CD4-positive, alpha-beta T cell (primary cell): ENCODE measurements at regions not wholly inside any gene's neighbourhood (a gene's known extent, or its start where the extent isn't known, plus 50 kb on each side); places are given as distances from the start of the nearest gene placed in this dataset.
"Not testable (repeated sequence)": the region's sequence is repeated elsewhere in the genome, so short reads cannot be mapped to it uniquely, and the experiment has no call there.

Experiments used
- ATAC-seq: fragments of 200-7000 bp; cut with Tn5 transposase; one replicate; pipeline ENCODE4 v1.10.0; 2022; ENCODE audit warnings: mild to moderate bottlenecking; ENCODE audit not compliant: poor library complexity
- CTCF ChIA-PET: fragments of 350-600 bp; sonication (Branson Sonifier 250); formaldehyde crosslinking; loops from one replicate; lab custom pipeline; 2021; ENCODE audit warnings: antibody characterized with exemption, inconsistent platforms; lab: Charles Lee
- POLR2A ChIA-PET: fragments of 350-600 bp; sonication (Branson Sonifier 250); formaldehyde crosslinking; loops from one replicate; lab custom pipeline; 2021; ENCODE audit warnings: antibody characterized with exemption, inconsistent platforms; lab: Charles Lee
- DNase-seq, 14 experiments: peaks; one replicate each; pipeline ENCODE4 v3.0.0-alpha.2; 2013 to 2020; ENCODE audit warnings: mixed read lengths in 2 of 14
- H3K27ac ChIP-seq, 2 donors: one replicate each; pipeline versions ENCODE4 v1.5.1 to v1.7.0; 2013; ENCODE audit warnings: low read length in 2 of 2, low read depth in 1 of 2, mild to moderate bottlenecking in 1 of 2
- H3K27me3 ChIP-seq, 2 experiments: 1 replicate in 1 of 2; 2 replicates in 1 of 2; pipeline versions ENCODE4 v1.6.1 to v1.7.0; 2013; ENCODE audit warnings: low read length in 2 of 2, control low read depth in 1 of 2, mild to moderate bottlenecking in 1 of 2, moderate library complexity in 1 of 2; ENCODE audit not compliant: insufficient read depth in 2 of 2, control insufficient read depth in 1 of 2
- H3K36me3 ChIP-seq: one replicate; pipeline ENCODE4 v1.6.1; 2013; ENCODE audit warnings: low read length, control low read depth; ENCODE audit not compliant: insufficient read depth
- H3K4me1 ChIP-seq: one replicate; pipeline ENCODE4 v1.6.1; 2013; ENCODE audit warnings: low read length, control low read depth; ENCODE audit not compliant: insufficient read depth
- H3K4me3 ChIP-seq: one replicate; pipeline ENCODE4 v1.5.1; 2013; ENCODE audit warnings: mild to moderate bottlenecking, low read length, moderate library complexity
- H3K9me3 ChIP-seq, 2 experiments: 1 replicate in 1 of 2; 2 replicates in 1 of 2; pipeline versions ENCODE4 v1.6.1 to v1.7.0; 2013; ENCODE audit warnings: low read length in 2 of 2, mild to moderate bottlenecking in 2 of 2, control low read depth in 1 of 2, moderate library complexity in 1 of 2; ENCODE audit not compliant: control insufficient read depth in 1 of 2, insufficient read depth in 1 of 2
- H3K27ac Mint-ChIP-seq: one replicate; pipeline ENCODE4 v1.8.0; 2020; ENCODE audit warnings: mixed read lengths
- H3K27me3 Mint-ChIP-seq: one replicate; pipeline ENCODE4 v1.8.0; 2021; ENCODE audit warnings: mixed read lengths
- H3K36me3 Mint-ChIP-seq: one replicate; pipeline ENCODE4 v1.8.0; 2021; ENCODE audit warnings: low read depth, mixed read lengths
- H3K4me1 Mint-ChIP-seq: one replicate; pipeline ENCODE4 v1.8.0; 2021; ENCODE audit warnings: low read depth, mixed read lengths
- H3K4me3 Mint-ChIP-seq: one replicate; pipeline ENCODE4 v1.8.0; 2020; ENCODE audit warnings: mild to moderate bottlenecking, mixed read lengths
- H3K9me3 Mint-ChIP-seq: one replicate; pipeline ENCODE4 v1.8.0; 2020; ENCODE audit warnings: mixed read lengths
- intact Hi-C, 2 experiments: fragments of 100-400 bp; cut with DNase I in 1 of 2; cut with micrococcal nuclease in 1 of 2; formaldehyde crosslinking; loops; one replicate each; pipeline versions ENCODE4 v1.15.1 to v1.9.0; 2023 to 2025; cut with DNase I, micrococcal nuclease
- TF ChIP-seq, protein P1 (sequence below): fragments of 200-600 bp; IDR thresholded peaks from one replicate; pipeline ENCODE4 v1.8.0; 2022; ENCODE audit warnings: antibody characterized with exemption, mild to moderate bottlenecking

DNA sequence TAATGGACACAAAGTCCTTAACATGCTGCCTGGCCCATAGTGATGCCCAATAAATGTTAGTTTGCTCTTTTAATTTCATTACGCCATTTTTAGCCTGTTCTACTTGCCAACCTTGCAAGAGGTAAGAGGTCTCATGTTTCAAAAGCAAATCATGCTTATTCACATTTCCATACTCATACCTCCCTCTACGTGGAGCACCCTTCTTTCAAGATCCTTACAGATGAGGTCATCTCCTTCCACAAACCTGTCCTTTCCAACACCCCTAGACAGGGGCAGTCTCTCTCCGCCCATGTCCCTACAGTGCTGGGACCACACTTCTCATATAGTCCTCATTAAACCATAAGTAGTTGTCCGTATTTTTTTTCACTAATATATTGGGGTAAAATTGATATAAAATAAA is 271.3 kb downstream of the FGFR2 start:
- ChIA-PET POLR2A (no interaction called here), CTCF (no interaction called here)
- peaks cover 6% of the 10 kb centered on the region for H3K9me3 Mint-ChIP-seq
- Histone ChIP-seq H3K4me3 (no peak overlapping the region), H3K36me3 (no peaks in the 10 kb centered on the region), H3K9me3 (no peaks in the 10 kb centered on the region), H3K4me1 (no peaks in the 10 kb centered on the region), H3K27me3 (no peaks in the 10 kb centered on the region), H3K27ac (no peak overlapping the region)
- no peaks in the 10 kb centered on the region for H3K36me3 Mint-ChIP-seq
- H3K27me3 Mint-ChIP-seq: no peaks in the 10 kb centered on the region
- TF ChIP-seq, protein P1, sequence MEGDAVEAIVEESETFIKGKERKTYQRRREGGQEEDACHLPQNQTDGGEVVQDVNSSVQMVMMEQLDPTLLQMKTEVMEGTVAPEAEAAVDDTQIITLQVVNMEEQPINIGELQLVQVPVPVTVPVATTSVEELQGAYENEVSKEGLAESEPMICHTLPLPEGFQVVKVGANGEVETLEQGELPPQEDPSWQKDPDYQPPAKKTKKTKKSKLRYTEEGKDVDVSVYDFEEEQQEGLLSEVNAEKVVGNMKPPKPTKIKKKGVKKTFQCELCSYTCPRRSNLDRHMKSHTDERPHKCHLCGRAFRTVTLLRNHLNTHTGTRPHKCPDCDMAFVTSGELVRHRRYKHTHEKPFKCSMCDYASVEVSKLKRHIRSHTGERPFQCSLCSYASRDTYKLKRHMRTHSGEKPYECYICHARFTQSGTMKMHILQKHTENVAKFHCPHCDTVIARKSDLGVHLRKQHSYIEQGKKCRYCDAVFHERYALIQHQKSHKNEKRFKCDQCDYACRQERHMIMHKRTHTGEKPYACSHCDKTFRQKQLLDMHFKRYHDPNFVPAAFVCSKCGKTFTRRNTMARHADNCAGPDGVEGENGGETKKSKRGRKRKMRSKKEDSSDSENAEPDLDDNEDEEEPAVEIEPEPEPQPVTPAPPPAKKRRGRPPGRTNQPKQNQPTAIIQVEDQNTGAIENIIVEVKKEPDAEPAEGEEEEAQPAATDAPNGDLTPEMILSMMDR: no peak
- no peak for DNase-seq
- no peak for ATAC-seq
- intact Hi-C loops: no loop called here
- no peak overlapping the region for H3K27ac Mint-ChIP-seq
- no peak overlapping the region for H3K4me3 Mint-ChIP-seq
- no peaks in the 10 kb centered on the region for H3K4me1 Mint-ChIP-seq

DNA sequence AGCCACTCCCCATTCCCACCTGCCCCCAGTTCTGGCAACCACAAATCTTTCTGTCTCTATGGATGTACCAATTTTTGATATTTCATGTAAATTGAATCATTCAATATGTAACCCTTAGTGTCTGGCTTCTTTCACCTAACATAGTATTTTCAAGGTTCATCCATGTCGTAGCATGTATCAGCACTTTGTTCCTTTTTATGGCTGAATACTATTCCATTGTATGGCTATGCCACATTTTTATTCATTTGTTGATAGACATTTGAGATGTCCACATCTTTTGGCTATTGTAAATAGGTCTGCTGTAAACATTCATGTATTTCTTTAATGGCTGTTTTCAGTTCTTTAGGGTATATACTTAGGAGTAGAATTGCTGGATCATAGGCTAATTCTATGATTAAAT is 270.5 kb downstream of the FGFR2 start:
- H3K4me1 Mint-ChIP-seq: no peaks in the 10 kb centered on the region
- POLR2A ChIA-PET: no interaction called here
- H3K27me3 Mint-ChIP-seq: no peaks in the 10 kb centered on the region
- no peak for ATAC-seq
- Histone ChIP-seq H3K27me3 (no peaks in the 10 kb centered on the region), H3K4me1 (no peaks in the 10 kb centered on the region), H3K9me3 (no peaks in the 10 kb centered on the region), H3K36me3 (no peaks in the 10 kb centered on the region), H3K4me3 (no peak overlapping the region), H3K27ac (no peak overlapping the region)
- H3K9me3 Mint-ChIP-seq: peaks cover 6% of the 10 kb centered on the region
- DNase-seq: no peak
- TF ChIP-seq, protein P1: no peak
- CTCF ChIA-PET: no interaction called here
- H3K27ac Mint-ChIP-seq: no peak overlapping the region
- H3K36me3 Mint-ChIP-seq: no peaks in the 10 kb centered on the region
- no peak overlapping the region for H3K4me3 Mint-ChIP-seq
- intact Hi-C loops: no loop called here

DNA sequence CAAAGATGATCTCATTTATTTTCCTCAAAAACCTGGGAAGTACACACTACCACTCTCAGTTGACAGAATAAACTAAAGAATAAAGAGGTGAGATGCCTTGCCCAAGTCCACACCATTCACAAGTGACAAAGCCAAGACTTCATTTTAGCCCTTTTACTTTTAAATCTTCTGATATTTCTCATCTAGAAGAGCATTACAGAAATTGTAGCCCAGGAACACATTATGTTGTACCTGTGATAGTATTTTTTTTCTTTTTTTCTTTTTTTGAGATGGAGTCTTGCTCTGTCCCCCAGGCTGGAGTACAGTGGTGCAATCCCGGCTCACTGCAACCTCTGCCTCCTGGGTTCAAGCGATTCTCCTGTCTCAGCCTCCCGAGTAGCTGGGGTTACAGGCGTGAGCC is 268.6 kb downstream of the FGFR2 start:
- POLR2A ChIA-PET, H3K27ac ChIP-seq, CTCF ChIA-PET, H3K9me3 ChIP-seq, H3K36me3 ChIP-seq, H3K36me3 Mint-ChIP-seq, intact Hi-C loops, H3K9me3 Mint-ChIP-seq, DNase-seq, H3K27ac Mint-ChIP-seq, H3K4me3 ChIP-seq, H3K27me3 Mint-ChIP-seq, H3K4me1 ChIP-seq, ATAC-seq, H3K4me1 Mint-ChIP-seq, H3K4me3 Mint-ChIP-seq, H3K27me3 ChIP-seq: not testable (repeated sequence)

DNA sequence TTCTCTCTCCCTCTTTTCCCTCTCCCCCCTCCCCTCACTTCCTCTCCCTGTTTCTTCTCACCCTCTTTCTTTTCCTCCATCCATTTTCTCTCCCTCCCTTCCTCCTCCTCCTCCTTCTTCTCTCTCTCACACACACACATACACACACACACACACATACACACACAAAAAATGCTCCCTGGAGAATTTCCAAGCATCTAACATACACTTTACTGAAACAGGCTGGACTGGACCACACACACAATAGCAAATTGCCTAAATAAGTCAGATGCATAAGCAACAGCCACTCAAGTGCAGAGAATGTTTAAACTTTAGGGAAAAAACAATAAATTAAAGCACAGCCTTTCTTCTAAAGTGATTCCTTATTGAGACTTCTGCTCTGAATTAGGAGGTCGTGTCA is 267.7 kb downstream of the FGFR2 start:
- TF ChIP-seq, protein P1: no peak
- Mint-ChIP-seq H3K27ac (no peak overlapping the region), H3K27me3 (no peaks in the 10 kb centered on the region), H3K4me1 (no peaks in the 10 kb centered on the region), H3K36me3 (no peaks in the 10 kb centered on the region), H3K4me3 (no peak overlapping the region), H3K9me3 (peaks cover 6% of the 10 kb centered on the region)
- DNase-seq (no peak), ATAC-seq (no peak)
- ChIA-PET CTCF (no interaction called here), POLR2A (no interaction called here)
- H3K9me3 ChIP-seq: no peaks in the 10 kb centered on the region
- H3K4me3 ChIP-seq: no peak overlapping the region
- no peaks in the 10 kb centered on the region for H3K4me1 ChIP-seq
- no peaks in the 10 kb centered on the region for H3K27me3 ChIP-seq
- no peaks in the 10 kb centered on the region for H3K36me3 ChIP-seq
- H3K27ac ChIP-seq: no peak overlapping the region
- intact Hi-C loops: no loop called here
